OCI-LY7 (cell line): ENCODE measurements at regions not wholly inside any gene's neighbourhood (a gene's known extent, or its start where the extent isn't known, plus 50 kb on each side); places are given as distances from the start of the nearest gene placed in this dataset.

ENCODE experiments used
- EZH2phosphoT487 ChIP-seq: fragments of 200-600 bp; sonication (generic); IDR thresholded peaks from 2 replicates; pipeline ENCODE4 v1.6.1; 2018; ENCODE audit warnings: low read depth, borderline replicate concordance, mild to moderate bottlenecking, mixed run types, antibody characterized with exemption, low read length, moderate library complexity, mixed read lengths
- TF ChIP-seq, protein P1 (sequence below): fragments of 200-600 bp; sonication (generic); conservative IDR thresholded peaks from 2 replicates; pipeline ENCODE4 v1.5.1; 2014; ENCODE audit warnings: mild to moderate bottlenecking, antibody characterized with exemption, low read length, moderate library complexity, mixed read lengths

DNA sequence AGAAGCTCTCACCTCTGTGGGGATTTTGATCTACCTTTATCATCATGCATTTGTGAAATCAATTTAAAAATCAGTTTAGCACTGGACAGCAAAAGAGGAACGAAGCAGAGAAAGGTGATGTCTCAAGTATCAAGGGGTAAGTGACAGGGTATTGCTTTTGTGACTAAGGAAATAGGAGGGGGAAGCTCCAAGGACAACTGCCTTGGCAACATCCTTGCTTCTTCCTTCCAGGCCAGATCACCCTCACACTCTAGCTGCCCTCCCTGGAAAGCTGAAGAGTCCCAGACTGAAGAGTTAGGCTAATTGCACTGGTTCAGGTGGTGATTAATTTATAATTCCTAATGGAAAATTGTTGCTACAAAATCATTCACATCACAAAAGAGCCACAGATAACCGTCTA lies 859.1 kb upstream of the ACVR2A start:
- TF ChIP-seq, protein P1, sequence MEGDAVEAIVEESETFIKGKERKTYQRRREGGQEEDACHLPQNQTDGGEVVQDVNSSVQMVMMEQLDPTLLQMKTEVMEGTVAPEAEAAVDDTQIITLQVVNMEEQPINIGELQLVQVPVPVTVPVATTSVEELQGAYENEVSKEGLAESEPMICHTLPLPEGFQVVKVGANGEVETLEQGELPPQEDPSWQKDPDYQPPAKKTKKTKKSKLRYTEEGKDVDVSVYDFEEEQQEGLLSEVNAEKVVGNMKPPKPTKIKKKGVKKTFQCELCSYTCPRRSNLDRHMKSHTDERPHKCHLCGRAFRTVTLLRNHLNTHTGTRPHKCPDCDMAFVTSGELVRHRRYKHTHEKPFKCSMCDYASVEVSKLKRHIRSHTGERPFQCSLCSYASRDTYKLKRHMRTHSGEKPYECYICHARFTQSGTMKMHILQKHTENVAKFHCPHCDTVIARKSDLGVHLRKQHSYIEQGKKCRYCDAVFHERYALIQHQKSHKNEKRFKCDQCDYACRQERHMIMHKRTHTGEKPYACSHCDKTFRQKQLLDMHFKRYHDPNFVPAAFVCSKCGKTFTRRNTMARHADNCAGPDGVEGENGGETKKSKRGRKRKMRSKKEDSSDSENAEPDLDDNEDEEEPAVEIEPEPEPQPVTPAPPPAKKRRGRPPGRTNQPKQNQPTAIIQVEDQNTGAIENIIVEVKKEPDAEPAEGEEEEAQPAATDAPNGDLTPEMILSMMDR: no peak
- no peak for TF ChIP-seq EZH2phosphoT487
